K562 (cell line): ENCODE measurements at regions not wholly inside any gene's neighbourhood (a gene's known extent, or its start where the extent isn't known, plus 50 kb on each side); places are given as distances from the start of the nearest gene placed in this dataset.

Experiments
- ATAC-seq: fragments of 200-7000 bp; cut with Tn5 transposase; 3 replicates; pipeline ENCODE4 v1.9.1; 2020; ENCODE audit warnings: moderate library complexity
- BruUV-seq: library from RNA; stranded (reverse); fragments of 400-500 nt; replicated peaks from 2 replicates; lab custom pipeline; 2021; lab: Mats Ljungman, UMichigan
- CTCF ChIA-PET: fragments of 300-600 bp; formaldehyde crosslinking; extraction: SDS; loops from one replicate; lab custom pipeline; 2021; ENCODE audit warnings: low intra/inter-chr PET ratio; lab: Yijun Ruan, JAX
- POLR2A ChIA-PET: fragments of 300-600, 350-650 bp; sonication (Branson Sonifier 250); formaldehyde crosslinking; extraction: SDS; loops from one replicate; lab custom pipeline; 2021; ENCODE audit warnings: antibody characterized with exemption, inconsistent platforms; lab: Yijun Ruan, JAX
- DNase-seq, 4 experiments: peaks; one replicate each; pipeline versions ENCODE4 v3.0.0 to v3.0.0-alpha.2; 2011 to 2018; ENCODE audit warnings: low spot score in 3 of 4, mixed read lengths in 3 of 4; ENCODE audit errors: extremely low read depth in 1 of 4
- FAIRE-seq: peaks from 2 replicates; lab custom pipeline; 2011; peaks lifted over from hg19 to GRCh38; lab: Jason Lieb, UNC
- H2AFZ ChIP-seq: 2 replicates; pipeline ENCODE4 v1.6.0; 2011; ENCODE audit warnings: low read depth, low read length, control low read depth, inconsistent platforms
- H3K27ac ChIP-seq: fragments of 200-600 bp; 3 replicates; pipeline ENCODE4 v1.8.0; 2011; ENCODE audit warnings: low read depth, mild to moderate bottlenecking, control low read depth, inconsistent platforms, low read length, moderate library complexity, mixed read lengths; ENCODE audit errors: extremely low read depth
- H3K27me3 ChIP-seq, 2 experiments: fragments of 300-600 bp in 1 of 2; 2 replicates in 1 of 2; 3 replicates in 1 of 2; pipeline versions ENCODE4 v1.6.0 to v1.8.0; 2011; ENCODE audit warnings: inconsistent platforms in 2 of 2, low read length in 2 of 2, mild to moderate bottlenecking in 1 of 2, mixed read lengths in 1 of 2, moderate library complexity in 1 of 2; ENCODE audit not compliant: control insufficient read depth in 2 of 2, insufficient read depth in 2 of 2
- H3K36me3 ChIP-seq: fragments of 300-600 bp; 3 replicates; pipeline ENCODE4 v1.8.0; 2011; ENCODE audit warnings: mild to moderate bottlenecking, low read length, inconsistent platforms; ENCODE audit not compliant: control insufficient read depth, insufficient read depth
- H3K4me1 ChIP-seq, 2 experiments: fragments of 200-600 bp in 1 of 2; replicated peaks in 1 of 2; 2 replicates in 1 of 2; 3 replicates in 1 of 2; pipeline versions ENCODE4 v1.5.1 to v1.8.0; 2011; ENCODE audit warnings: inconsistent platforms in 2 of 2, low read length in 2 of 2, mild to moderate bottlenecking in 1 of 2, mixed read lengths in 1 of 2, moderate library complexity in 1 of 2; ENCODE audit not compliant: control insufficient read depth in 2 of 2, insufficient read depth in 2 of 2
- H3K4me2 ChIP-seq: 2 replicates; pipeline ENCODE4 v1.6.1; 2011; ENCODE audit warnings: low read length, control low read depth, inconsistent platforms, mixed read lengths; ENCODE audit not compliant: insufficient read depth
- H3K4me3 ChIP-seq: fragments of 200-600 bp; sonication (generic), shearing (Covaris generic); 2 replicates; pipeline ENCODE4 v1.5.1; 2016; ENCODE audit warnings: control low read depth, inconsistent platforms
- H3K79me2 ChIP-seq: fragments of 200-600 bp; 3 replicates; pipeline ENCODE4 v1.8.0; 2011; ENCODE audit warnings: low read length, inconsistent platforms; ENCODE audit not compliant: control insufficient read depth, insufficient read depth
- H3K9ac ChIP-seq, 2 experiments: 2 replicates each; pipeline versions ENCODE4 v1.6.0 to v1.6.1; 2011; ENCODE audit warnings: low read depth in 2 of 2, low read length in 2 of 2, control low read depth in 1 of 2, inconsistent platforms in 1 of 2, mild to moderate bottlenecking in 1 of 2, mixed read lengths in 1 of 2; ENCODE audit not compliant: insufficient read depth in 1 of 2
- H3K9me1 ChIP-seq: one replicate; pipeline ENCODE4 v1.6.0; 2011; ENCODE audit warnings: inconsistent platforms, mild to moderate bottlenecking, low read length, moderate library complexity; ENCODE audit not compliant: control insufficient read depth, insufficient read depth
- H3K9me3 ChIP-seq: replicated peaks from 2 replicates; pipeline ENCODE4 v1.5.1; 2011; ENCODE audit warnings: low read depth, low read length, inconsistent platforms; ENCODE audit not compliant: control insufficient read depth, insufficient read depth
- H4K20me1 ChIP-seq: replicated peaks from 2 replicates; pipeline ENCODE4 v1.6.1; 2011; ENCODE audit warnings: low read length, inconsistent platforms, mixed read lengths; ENCODE audit not compliant: control insufficient read depth, insufficient read depth
- HDAC2 ChIP-seq: fragments of 450-650 bp; IDR thresholded peaks from 2 replicates; pipeline ENCODE4 v1.6.1; 2016; ENCODE audit warnings: mild to moderate bottlenecking
- MNT ChIP-seq, 2 experiments: fragments of 450-650 bp; conservative IDR thresholded peaks; 2 replicates each; pipeline ENCODE4 v1.6.1; 2017; ENCODE audit warnings: mild to moderate bottlenecking in 2 of 2, moderate library complexity in 2 of 2
- NCOA1 ChIP-seq: fragments of 450-650 bp; IDR thresholded peaks from 2 replicates; pipeline ENCODE4 v1.6.1; 2016; ENCODE audit warnings: low read depth
- NR0B1 ChIP-seq: fragments of 450-650 bp; IDR thresholded peaks from one replicate; pipeline ENCODE4 v1.6.1; 2018; ENCODE audit warnings: mild to moderate bottlenecking, moderate library complexity; ENCODE audit not compliant: partially characterized antibody
- RBM34 ChIP-seq: fragments of 200-400 bp; formaldehyde crosslinking; IDR thresholded peaks from 2 replicates; pipeline ENCODE4 v1.6.1; 2018; ENCODE audit warnings: low read length, borderline replicate concordance; ENCODE audit not compliant: insufficient read depth
- UBTF ChIP-seq, 2 experiments: IDR thresholded peaks; 2 replicates each; pipeline ENCODE4 v1.6.1; 2012; ENCODE audit warnings: improper control_type of control experiment in 2 of 2, low read depth in 2 of 2, low read length in 2 of 2, borderline replicate concordance in 1 of 2
- ZNF224 ChIP-seq: sonication (generic); formaldehyde crosslinking; IDR thresholded peaks from 2 replicates; pipeline ENCODE4 v1.8.0; 2022; ENCODE audit warnings: mild to moderate bottlenecking, missing genetic modification reagents
- WGBS: fragments of 100-300 bp; shearing (Covaris generic); methylation state at CpG from one replicate; pipeline ENCODE4 v1.1.6; 2016; ENCODE audit warnings: low coverage, mixed read lengths; ENCODE audit not compliant: insufficient coverage; ENCODE audit errors: missing lambda C conversion rate; 5-methylcytosine and 5-hydroxymethylcytosine counted together
- in situ Hi-C: fragments of 300-500 bp; cut with MboI; formaldehyde crosslinking; loops from 4 replicates; pipeline ENCODE4 v1.15.0; 2018; ENCODE audit warnings: inconsistent platforms, mixed read lengths
- intact Hi-C: fragments of 100-400 bp; cut with micrococcal nuclease; formaldehyde crosslinking; loops from 2 replicates; pipeline ENCODE4 v1.14.2; 2022

GRCh38 chr6:92700411-92700810 lies 718.9 kb downstream of the EPHA7 start:
- FAIRE-seq (no peak), DNase-seq (no peak), ATAC-seq (no peak)
- Histone ChIP-seq H3K4me3 (no peak overlapping the region), H3K9me3 (no peaks in the 10 kb centered on the region), H3K9me1 (no peaks in the 10 kb centered on the region), H3K9ac (no peak overlapping the region), H4K20me1 (no peaks in the 10 kb centered on the region), H3K79me2 (no peaks in the 10 kb centered on the region), H3K4me2 (no peak overlapping the region), H3K27me3 (no peaks in the 10 kb centered on the region), H3K36me3 (no peaks in the 10 kb centered on the region), H3K27ac (no peak overlapping the region), H3K4me1 (no peaks in the 10 kb centered on the region), H2AFZ (no peak overlapping the region)
- in situ Hi-C loops: no loop called here
- TF ChIP-seq HDAC2 (no peak), NR0B1 (no peak), UBTF (IDR thresholded peaks at IDR 0.05; ENCODE audit: borderline replicate concordance in 1 of 2, low read depth in 2 of 2, low read length in 2 of 2) (no peak), NCOA1 (no peak), MNT (conservative IDR thresholded peaks at IDR 0.05) (no peak), ZNF224 (no peak), RBM34 (no peak)
- WGBS: 2% methylated on average over 11 of the region's 11 CpGs
- intact Hi-C loops: no loop called here
- ChIA-PET CTCF (no interaction called here), POLR2A (no interaction called here)
- no TSS peak for BruUV-seq
